GM12891 (cell line): ENCODE measurements at regions not wholly inside any gene's neighbourhood (a gene's known extent, or its start where the extent isn't known, plus 50 kb on each side); places are given as distances from the start of the nearest gene placed in this dataset.

Experiments used
- POLR2A ChIP-seq: IDR thresholded peaks from 2 replicates; pipeline ENCODE4 v1.6.1; 2011; ENCODE audit warnings: low read depth, low read length, control low read depth
- POLR2AphosphoS5 ChIP-seq: IDR thresholded peaks from 2 replicates; pipeline ENCODE4 v1.6.1; 2011; ENCODE audit warnings: low read depth, low read length, control low read depth
- SPI1 ChIP-seq: IDR thresholded peaks from 2 replicates; pipeline ENCODE4 v1.6.1; 2011; ENCODE audit warnings: low read depth, low read length, control low read depth
- TAF1 ChIP-seq: IDR thresholded peaks from 2 replicates; pipeline ENCODE4 v1.6.1; 2011; ENCODE audit warnings: low read depth, low read length, control low read depth

DNA sequence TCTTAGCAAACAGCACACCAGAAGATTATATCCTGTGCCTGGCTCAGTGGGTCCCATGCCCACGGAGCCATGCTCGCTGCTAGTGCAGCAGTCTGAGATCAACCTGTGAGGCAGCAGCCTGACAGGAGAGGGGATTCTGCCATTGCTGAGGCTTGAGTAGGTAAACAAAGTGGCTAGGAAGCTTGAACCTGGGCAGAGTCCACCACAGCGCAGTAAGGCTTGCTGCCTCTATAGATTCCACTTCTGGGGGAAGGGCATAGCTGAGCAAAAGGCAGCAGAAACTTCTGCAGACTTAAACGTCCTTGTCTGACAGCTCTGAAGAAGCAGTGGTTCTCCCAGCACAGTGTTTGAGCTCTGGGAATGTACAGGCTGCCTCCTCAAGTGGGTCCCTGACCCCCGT, 210.3 kb downstream of the RMST start:
- TF ChIP-seq POLR2AphosphoS5 (no peak), POLR2A (no peak), SPI1 (no peak), TAF1 (no peak)
